ENCODE measurements at regions not wholly inside any gene's neighbourhood (a gene's known extent, or its start where the extent isn't known, plus 50 kb on each side); places are given as distances from the start of the nearest gene placed in this dataset.

GRCh38 chr2:134083548-134083947 is 170.3 kb upstream of the MGAT5 start:
- no peak for TF ChIP-seq CTCF (IDR thresholded peaks at IDR 0.05)
- no peak for ATAC-seq (ENCODE audit: low FRiP score)

GRCh38 chr2:134086594-134087219 is 167.2 kb upstream of the MGAT5 start:
- DNase-seq (ENCODE audit: low spot score) = no peak
- no peak for TF ChIP-seq CTCF (IDR thresholded peaks at IDR 0.05)
- no peak for ATAC-seq (ENCODE audit: low FRiP score)

More at GRCh38 chr2:134083548-134083947, 170.3 kb upstream of the MGAT5 start:
- no peak for DNase-seq (ENCODE audit: low spot score)

- DNase-seq (ENCODE audit: low spot score) (no peak), ATAC-seq (ENCODE audit: low FRiP score) (no peak)
- TF ChIP-seq CTCF (IDR thresholded peaks at IDR 0.05) = no peak
Measured at GRCh38 chr2:134087371-134087921, 166.4 kb upstream of the MGAT5 start.

GRCh38 chr2:134089454-134089853 is 164.4 kb upstream of the MGAT5 start:
- ATAC-seq (ENCODE audit: low FRiP score) = no peak
- DNase-seq (ENCODE audit: low spot score) = no peak
- no peak for TF ChIP-seq CTCF (IDR thresholded peaks at IDR 0.05)

- ATAC-seq (ENCODE audit: low FRiP score) (no peak), DNase-seq (ENCODE audit: low spot score) (no peak)
- no peak for TF ChIP-seq CTCF (IDR thresholded peaks at IDR 0.05)
Measured at GRCh38 chr2:134097740-134098139, 156.1 kb upstream of the MGAT5 start.

GRCh38 chr2:134098321-134098720 is 155.6 kb upstream of the MGAT5 start:
- DNase-seq (ENCODE audit: low spot score) = no peak
- no peak for ATAC-seq (ENCODE audit: low FRiP score)
- no peak for TF ChIP-seq CTCF (IDR thresholded peaks at IDR 0.05)

- DNase-seq (ENCODE audit: low spot score) (no peak), ATAC-seq (ENCODE audit: low FRiP score) (no peak)
- no peak for TF ChIP-seq CTCF (IDR thresholded peaks at IDR 0.05)
Measured at GRCh38 chr2:134099273-134099672, 154.6 kb upstream of the MGAT5 start.

Data from omental fat pad (tissue), 3 donors.